Lung (tissue), 11 donors: ENCODE measurements at regions not wholly inside any gene's neighbourhood (a gene's known extent, or its start where the extent isn't known, plus 50 kb on each side); places are given as distances from the start of the nearest gene placed in this dataset.

ENCODE experiments used
- ATAC-seq: fragments of 200-7000 bp; cut with Tn5 transposase; one replicate; pipeline ENCODE4 v1.9.1; 2020; ENCODE audit warnings: moderate number of reproducible peaks; ENCODE audit not compliant: insufficient read depth, low FRiP score
- DNase-seq, 3 donors: peaks; one replicate each; pipeline ENCODE4 v3.0.0-alpha.2; 2013 to 2017
- H3K27ac ChIP-seq, 2 donors: one replicate each; pipeline ENCODE4 v1.5.1; 2013; ENCODE audit warnings: mild to moderate bottlenecking in 2 of 2, moderate library complexity in 2 of 2, control low read depth in 1 of 2, inconsistent platforms in 1 of 2, low read depth in 1 of 2, low read length in 1 of 2
- H3K27me3 ChIP-seq, 3 donors: one replicate each; pipeline ENCODE4 v1.5.1; 2013; ENCODE audit warnings: low read length in 2 of 3; ENCODE audit not compliant: control insufficient read depth in 3 of 3, insufficient read depth in 3 of 3
- H3K36me3 ChIP-seq, 4 donors: one replicate each; pipeline ENCODE4 v1.5.1; 2013; ENCODE audit warnings: low read length in 4 of 4, mild to moderate bottlenecking in 1 of 4, moderate library complexity in 1 of 4; ENCODE audit not compliant: control insufficient read depth in 4 of 4, insufficient read depth in 4 of 4
- H3K4me1 ChIP-seq, 5 donors: one replicate each; pipeline ENCODE4 v1.5.1; 2013; ENCODE audit warnings: low read length in 5 of 5, mild to moderate bottlenecking in 2 of 5, moderate library complexity in 1 of 5; ENCODE audit not compliant: control insufficient read depth in 5 of 5, insufficient read depth in 5 of 5
- H3K4me3 ChIP-seq: one replicate; pipeline ENCODE4 v1.5.1; 2013; ENCODE audit warnings: mild to moderate bottlenecking, control low read depth, moderate library complexity
- H3K9ac ChIP-seq, 2 donors: one replicate each; pipeline ENCODE4 v1.5.1; 2013; ENCODE audit warnings: low read length in 2 of 2, control low read depth in 1 of 2; ENCODE audit not compliant: insufficient read depth in 1 of 2
- H3K9me3 ChIP-seq, 4 donors: one replicate each; pipeline ENCODE4 v1.5.1; 2013; ENCODE audit warnings: low read length in 3 of 4, mild to moderate bottlenecking in 1 of 4, moderate library complexity in 1 of 4; ENCODE audit not compliant: control insufficient read depth in 4 of 4, insufficient read depth in 3 of 4
- WGBS, 2 donors: extraction: QIAGEN DNeasy Blood & Tissue Kit; methylation state at CpG; one replicate each; pipeline ENCODE4 v1.1.7; 2013; 5-methylcytosine and 5-hydroxymethylcytosine counted together
- TF ChIP-seq, protein P1 (sequence below): IDR thresholded peaks from 2 replicates; pipeline ENCODE4 v1.5.1; 2012; ENCODE audit warnings: mild to moderate bottlenecking; ENCODE audit errors: control extremely low read depth, extremely low read depth
- donor health status: control.
- donor health status: control.
- donor health status: Bipolar disorder and iron deficiency.
- donor health status: healthy.
- donor health status: DM: yes; HTN: yes; CAD: no.

DNA sequence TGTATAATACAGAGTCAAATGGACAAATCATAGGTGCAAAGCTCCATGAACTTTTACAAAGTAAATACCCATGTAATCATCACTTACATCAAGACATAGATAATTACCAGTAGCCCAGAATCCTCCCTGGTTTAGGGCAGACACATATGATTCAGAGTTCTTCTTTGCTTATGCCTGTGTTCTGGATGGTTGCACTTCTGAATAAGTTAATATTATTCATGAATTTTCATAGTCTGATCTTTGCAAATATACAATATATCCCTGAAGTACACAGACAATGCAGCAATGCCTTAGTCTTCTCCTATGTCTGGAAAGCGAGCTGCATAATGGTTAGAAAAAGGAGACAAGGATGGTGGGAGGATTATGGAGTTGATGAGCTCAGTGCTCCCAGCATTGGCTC, 122.4 kb upstream of the PLXNA2 start:
- ATAC-seq: no peak
- peaks cover 0 to 2% (median 0%) of the 10 kb centered on the region in 4 donors for H3K9me3 ChIP-seq
- whole genome bisulfite sequencing, 2 donors: 84 to 90% methylated on average over 1 of the region's 1 CpG

DNA sequence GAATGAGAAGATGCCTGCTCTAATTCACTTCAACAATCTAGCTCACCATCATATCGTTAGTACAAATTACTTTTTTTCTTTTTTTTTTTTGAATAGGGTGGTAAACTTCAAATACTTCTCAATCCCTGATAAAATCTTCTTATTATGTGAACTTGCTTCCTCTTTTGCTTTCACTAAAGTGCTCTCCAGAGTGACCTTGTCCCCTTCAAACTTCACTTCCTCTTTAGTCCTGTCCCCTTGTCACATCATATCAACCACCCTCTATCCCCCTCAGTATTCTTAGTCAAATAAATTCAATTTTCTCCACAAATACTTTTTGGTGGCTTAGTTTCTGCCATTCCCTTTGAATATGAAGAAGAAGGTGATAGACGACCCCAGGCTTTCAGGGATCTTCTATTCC, 124.9 kb upstream of the PLXNA2 start:
- no peaks in the 10 kb centered on the region for H3K36me3 ChIP-seq
- H3K9ac ChIP-seq: no peak overlapping the region
- DNase-seq (no peak), ATAC-seq (no peak)
- H3K4me3 ChIP-seq: no peak overlapping the region
- H3K27ac ChIP-seq: no peak overlapping the region
- TF ChIP-seq, protein P1, sequence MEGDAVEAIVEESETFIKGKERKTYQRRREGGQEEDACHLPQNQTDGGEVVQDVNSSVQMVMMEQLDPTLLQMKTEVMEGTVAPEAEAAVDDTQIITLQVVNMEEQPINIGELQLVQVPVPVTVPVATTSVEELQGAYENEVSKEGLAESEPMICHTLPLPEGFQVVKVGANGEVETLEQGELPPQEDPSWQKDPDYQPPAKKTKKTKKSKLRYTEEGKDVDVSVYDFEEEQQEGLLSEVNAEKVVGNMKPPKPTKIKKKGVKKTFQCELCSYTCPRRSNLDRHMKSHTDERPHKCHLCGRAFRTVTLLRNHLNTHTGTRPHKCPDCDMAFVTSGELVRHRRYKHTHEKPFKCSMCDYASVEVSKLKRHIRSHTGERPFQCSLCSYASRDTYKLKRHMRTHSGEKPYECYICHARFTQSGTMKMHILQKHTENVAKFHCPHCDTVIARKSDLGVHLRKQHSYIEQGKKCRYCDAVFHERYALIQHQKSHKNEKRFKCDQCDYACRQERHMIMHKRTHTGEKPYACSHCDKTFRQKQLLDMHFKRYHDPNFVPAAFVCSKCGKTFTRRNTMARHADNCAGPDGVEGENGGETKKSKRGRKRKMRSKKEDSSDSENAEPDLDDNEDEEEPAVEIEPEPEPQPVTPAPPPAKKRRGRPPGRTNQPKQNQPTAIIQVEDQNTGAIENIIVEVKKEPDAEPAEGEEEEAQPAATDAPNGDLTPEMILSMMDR: no peak
- peaks cover 0 to 2% (median 0%) of the 10 kb centered on the region in 4 donors for H3K9me3 ChIP-seq
- WGBS, 2 donors: 29 to 41% methylated on average over 2 of the region's 2 CpGs
- no peaks in the 10 kb centered on the region for H3K27me3 ChIP-seq
- H3K4me1 ChIP-seq: no peaks in the 10 kb centered on the region

More for the DNA sequence above, 122.4 kb upstream of the PLXNA2 start:
- Histone ChIP-seq H3K27me3 (no peaks in the 10 kb centered on the region), H3K36me3 (no peaks in the 10 kb centered on the region), H3K4me3 (no peak overlapping the region), H3K9ac (no peak overlapping the region), H3K4me1 (no peaks in the 10 kb centered on the region), H3K27ac (no peak overlapping the region)
- TF ChIP-seq, protein P1: no peak
- no peak for DNase-seq

DNA sequence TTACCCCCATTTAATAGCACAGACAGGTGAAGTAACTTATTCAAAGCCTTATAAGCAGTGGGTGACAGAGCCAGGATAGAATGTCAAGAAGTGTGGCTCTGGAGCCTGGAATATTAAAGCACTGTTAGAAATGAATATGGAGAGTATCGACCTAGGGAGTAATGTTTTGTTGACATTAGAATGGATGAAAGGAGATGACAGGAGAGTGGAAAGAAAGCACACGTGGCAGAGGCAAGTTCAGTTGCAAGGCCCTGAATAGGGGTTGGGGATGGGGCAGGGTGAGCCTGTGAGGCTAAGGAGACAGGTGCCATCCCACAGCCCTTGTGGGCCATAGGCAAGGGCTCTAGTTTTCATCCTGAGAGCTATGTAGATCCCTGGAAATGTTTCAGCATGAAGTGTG, 125.5 kb upstream of the PLXNA2 start:
- H3K36me3 ChIP-seq: no peaks in the 10 kb centered on the region
- TF ChIP-seq, protein P1: no peak
- no peaks in the 10 kb centered on the region for H3K27me3 ChIP-seq
- 40 to 75% methylated on average over 2 of the region's 2 CpGs for WGBS, 2 donors
- no peaks in the 10 kb centered on the region for H3K4me1 ChIP-seq
- peaks cover 0 to 4% (median 0%) of the 10 kb centered on the region in 4 donors for H3K9me3 ChIP-seq
- DNase-seq (no peak), ATAC-seq (no peak)
- H3K4me3 ChIP-seq: no peak overlapping the region
- no peak overlapping the region for H3K27ac ChIP-seq
- no peak overlapping the region for H3K9ac ChIP-seq

DNA sequence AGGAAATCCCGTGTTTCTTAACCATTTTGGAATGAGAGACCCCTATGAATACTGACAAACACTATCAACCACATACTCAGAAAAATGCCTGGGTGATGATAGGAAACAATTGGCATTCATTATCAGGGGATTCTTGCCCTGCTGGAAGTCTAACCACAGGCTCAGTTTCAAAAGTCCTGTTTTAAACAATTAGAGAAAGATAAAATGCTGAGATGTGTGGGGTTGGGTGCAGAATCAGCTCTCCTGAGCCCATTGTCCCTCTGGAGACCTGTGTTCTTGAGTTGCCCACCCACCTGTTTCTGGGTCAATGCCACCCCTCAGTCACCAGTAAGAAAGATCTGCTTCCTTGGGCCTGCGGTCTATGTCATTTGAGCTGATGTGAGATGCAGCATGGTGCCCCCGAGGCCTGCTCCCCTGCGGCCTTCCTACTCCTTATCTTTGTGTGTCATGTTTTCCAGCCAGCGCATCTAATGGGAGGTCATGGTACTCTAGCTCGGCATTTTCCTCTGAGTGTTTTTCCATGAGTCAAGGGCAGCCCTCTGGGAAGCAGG, 130.3 kb upstream of the PLXNA2 start:
- WGBS, 2 donors: 71 to 81% methylated on average over 6 of the region's 6 CpGs
- TF ChIP-seq, protein P1: no peak
- H3K4me1 ChIP-seq: no peaks in the 10 kb centered on the region
- H3K9me3 ChIP-seq: peaks cover 0 to 2% (median 0%) of the 10 kb centered on the region in 4 donors
- no peak overlapping the region for H3K9ac ChIP-seq
- DNase-seq (no peak), ATAC-seq (no peak)
- H3K27me3 ChIP-seq: no peaks in the 10 kb centered on the region
- no peak overlapping the region for H3K4me3 ChIP-seq
- no peaks in the 10 kb centered on the region for H3K36me3 ChIP-seq
- H3K27ac ChIP-seq: no peak overlapping the region
